Endothelial cell (in vitro differentiated cells): ENCODE measurements at regions not wholly inside any gene's neighbourhood (a gene's known extent, or its start where the extent isn't known, plus 50 kb on each side); places are given as distances from the start of the nearest gene placed in this dataset.
"Not testable (repeated sequence)": the region's sequence is repeated elsewhere in the genome, so short reads cannot be mapped to it uniquely, and the experiment has no call there.

Source experiments
- DNase-seq: peaks from one replicate; pipeline ENCODE4 v3.0.0; 2021; ENCODE audit warnings: low spot score
- H3K27ac Mint-ChIP-seq: one replicate; pipeline ENCODE4 v1.8.0; 2021; ENCODE audit warnings: mixed read lengths, inconsistent platforms; ENCODE audit not compliant: unreplicated experiment
- H3K27me3 Mint-ChIP-seq: one replicate; pipeline ENCODE4 v1.8.0; 2021; ENCODE audit warnings: mild to moderate bottlenecking, moderate library complexity, mixed read lengths, inconsistent platforms; ENCODE audit not compliant: unreplicated experiment
- H3K36me3 Mint-ChIP-seq: one replicate; pipeline ENCODE4 v1.8.0; 2021; ENCODE audit warnings: mild to moderate bottlenecking, low read depth, mixed read lengths, inconsistent platforms; ENCODE audit not compliant: unreplicated experiment
- H3K4me1 Mint-ChIP-seq: one replicate; pipeline ENCODE4 v1.8.0; 2021; ENCODE audit warnings: mild to moderate bottlenecking, mixed read lengths, inconsistent platforms; ENCODE audit not compliant: unreplicated experiment
- H3K4me3 Mint-ChIP-seq: one replicate; pipeline ENCODE4 v1.8.0; 2021; ENCODE audit warnings: mild to moderate bottlenecking, mixed read lengths, inconsistent platforms; ENCODE audit not compliant: unreplicated experiment
- H3K9me3 Mint-ChIP-seq: one replicate; pipeline ENCODE4 v1.8.0; 2021; ENCODE audit warnings: mixed read lengths, inconsistent platforms; ENCODE audit not compliant: unreplicated experiment
- TF ChIP-seq, protein P1 (sequence below): fragments of 200-600 bp; sonication (generic); IDR thresholded peaks from one replicate; pipeline ENCODE4 v1.5.0; 2021; ENCODE audit warnings: antibody characterized with exemption; ENCODE audit not compliant: unreplicated experiment

DNA sequence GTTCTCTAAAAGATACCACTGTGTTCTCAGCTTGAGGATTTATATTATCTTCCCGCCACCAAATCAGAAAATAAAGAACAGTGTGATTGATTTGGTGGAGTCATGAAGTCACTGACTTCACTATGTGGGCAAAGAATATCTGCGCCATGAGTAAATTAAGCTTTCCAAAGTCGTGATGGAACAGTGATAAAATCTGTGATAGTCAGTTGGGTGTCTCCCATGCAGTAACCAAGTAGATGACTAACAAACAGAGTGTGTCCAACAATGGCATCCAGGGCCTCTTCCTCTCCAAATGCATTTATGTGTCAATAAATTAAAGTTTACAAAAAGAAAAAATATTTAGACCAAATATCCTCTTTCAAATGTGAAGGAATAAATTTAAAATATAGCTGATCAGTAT, 87.0 kb upstream of the DST start:
- no peak for DNase-seq
- TF ChIP-seq, protein P1, sequence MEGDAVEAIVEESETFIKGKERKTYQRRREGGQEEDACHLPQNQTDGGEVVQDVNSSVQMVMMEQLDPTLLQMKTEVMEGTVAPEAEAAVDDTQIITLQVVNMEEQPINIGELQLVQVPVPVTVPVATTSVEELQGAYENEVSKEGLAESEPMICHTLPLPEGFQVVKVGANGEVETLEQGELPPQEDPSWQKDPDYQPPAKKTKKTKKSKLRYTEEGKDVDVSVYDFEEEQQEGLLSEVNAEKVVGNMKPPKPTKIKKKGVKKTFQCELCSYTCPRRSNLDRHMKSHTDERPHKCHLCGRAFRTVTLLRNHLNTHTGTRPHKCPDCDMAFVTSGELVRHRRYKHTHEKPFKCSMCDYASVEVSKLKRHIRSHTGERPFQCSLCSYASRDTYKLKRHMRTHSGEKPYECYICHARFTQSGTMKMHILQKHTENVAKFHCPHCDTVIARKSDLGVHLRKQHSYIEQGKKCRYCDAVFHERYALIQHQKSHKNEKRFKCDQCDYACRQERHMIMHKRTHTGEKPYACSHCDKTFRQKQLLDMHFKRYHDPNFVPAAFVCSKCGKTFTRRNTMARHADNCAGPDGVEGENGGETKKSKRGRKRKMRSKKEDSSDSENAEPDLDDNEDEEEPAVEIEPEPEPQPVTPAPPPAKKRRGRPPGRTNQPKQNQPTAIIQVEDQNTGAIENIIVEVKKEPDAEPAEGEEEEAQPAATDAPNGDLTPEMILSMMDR, result no peak
- Mint-ChIP-seq H3K4me1 (peaks cover 25% of the 10 kb centered on the region), H3K36me3 (peaks cover 6% of the 10 kb centered on the region), H3K4me3 (no peak overlapping the region), H3K9me3 (no peaks in the 10 kb centered on the region), H3K27ac (no peak overlapping the region), H3K27me3 (peaks cover 3% of the 10 kb centered on the region)

DNA sequence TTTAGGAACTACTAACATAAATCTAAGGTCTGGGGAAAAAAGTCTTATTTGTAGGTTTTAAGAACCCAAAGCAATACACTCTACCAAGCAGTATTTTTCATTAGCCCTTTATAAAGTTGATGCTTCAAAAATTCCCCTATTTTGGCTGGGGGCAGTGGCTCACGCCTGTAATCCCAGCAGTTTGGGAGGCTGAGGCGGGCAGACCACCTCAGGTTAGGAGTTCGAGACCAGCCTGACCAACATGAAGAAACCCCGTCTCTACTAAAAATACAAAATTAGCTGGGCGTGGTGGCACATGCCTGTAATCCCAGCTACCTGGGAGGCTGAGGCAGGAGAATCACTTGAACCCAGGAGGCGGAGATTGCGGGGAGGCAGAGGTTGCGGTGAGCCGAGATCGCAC, 86.5 kb upstream of the DST start:
- not testable (repeated sequence) for H3K36me3 Mint-ChIP-seq, H3K27me3 Mint-ChIP-seq, H3K27ac Mint-ChIP-seq, DNase-seq, H3K4me3 Mint-ChIP-seq, H3K9me3 Mint-ChIP-seq
- H3K4me1 Mint-ChIP-seq, result peaks cover 25% of the 10 kb centered on the region

DNA sequence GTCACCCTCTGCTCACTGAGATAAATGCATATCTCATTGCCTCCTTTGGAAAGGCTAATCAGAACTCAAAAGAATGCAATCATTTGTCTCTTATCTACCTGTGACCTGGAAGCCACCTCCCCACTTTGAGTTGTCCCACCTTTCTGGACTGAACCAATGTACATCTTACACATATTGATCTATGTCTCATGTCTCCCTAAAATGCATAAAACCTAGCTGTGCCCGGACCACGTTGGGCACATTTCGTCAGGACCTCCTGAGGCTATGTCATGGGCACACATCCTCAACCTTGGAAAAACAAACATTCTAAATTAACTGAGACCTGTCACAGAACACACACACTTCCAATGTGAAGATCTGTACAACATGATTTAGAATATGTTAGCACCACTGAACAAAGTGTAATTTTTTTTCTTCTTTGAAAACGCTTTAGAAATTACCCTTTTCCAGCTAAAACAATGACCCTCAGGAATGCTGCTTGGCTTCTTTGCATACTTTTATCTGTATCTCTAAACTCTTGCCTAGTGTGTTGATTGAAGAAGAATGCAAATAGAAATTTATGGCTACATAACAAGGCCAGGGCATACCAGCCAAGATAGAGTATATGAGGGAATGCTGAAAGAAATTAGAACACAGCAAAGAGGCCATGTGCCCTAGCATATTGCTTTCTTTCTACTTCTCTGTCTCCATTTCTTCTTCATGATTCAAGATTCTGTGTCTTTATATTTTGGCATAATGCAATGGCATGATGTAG, 84.6 kb upstream of the DST start:
- Mint-ChIP-seq H3K4me3 (no peak overlapping the region), H3K4me1 (peaks cover 21% of the 10 kb centered on the region), H3K27me3 (no peaks in the 10 kb centered on the region), H3K36me3 (peaks cover 3% of the 10 kb centered on the region), H3K9me3 (no peaks in the 10 kb centered on the region), H3K27ac (no peak overlapping the region)
- DNase-seq, result no peak
- TF ChIP-seq, protein P1, result no peak

DNA sequence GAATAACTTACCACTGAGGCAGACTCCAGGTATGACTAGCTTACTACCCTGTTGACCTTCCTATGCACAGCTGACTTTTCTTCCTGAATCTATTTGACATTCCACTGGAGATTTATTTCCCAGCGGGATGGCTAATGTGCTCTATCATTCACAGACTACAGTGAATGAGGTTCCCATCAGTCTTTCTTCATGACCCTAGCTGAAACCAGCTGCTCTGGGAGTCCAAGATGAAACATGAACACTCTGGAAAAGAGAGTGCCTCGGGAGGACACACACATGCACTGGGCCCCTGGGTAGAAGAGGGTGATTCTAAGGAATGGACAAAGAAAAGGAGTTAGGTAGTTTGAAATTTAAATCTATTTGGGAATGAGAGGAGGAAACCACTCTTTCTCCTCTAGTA, 82.6 kb upstream of the DST start:
- Mint-ChIP-seq H3K4me3 (no peak overlapping the region), H3K9me3 (no peaks in the 10 kb centered on the region), H3K27ac (no peak overlapping the region), H3K4me1 (peaks cover 22% of the 10 kb centered on the region), H3K36me3 (peaks cover 11% of the 10 kb centered on the region), H3K27me3 (no peaks in the 10 kb centered on the region)
- TF ChIP-seq, protein P1, result no peak
- DNase-seq, result no peak

DNA sequence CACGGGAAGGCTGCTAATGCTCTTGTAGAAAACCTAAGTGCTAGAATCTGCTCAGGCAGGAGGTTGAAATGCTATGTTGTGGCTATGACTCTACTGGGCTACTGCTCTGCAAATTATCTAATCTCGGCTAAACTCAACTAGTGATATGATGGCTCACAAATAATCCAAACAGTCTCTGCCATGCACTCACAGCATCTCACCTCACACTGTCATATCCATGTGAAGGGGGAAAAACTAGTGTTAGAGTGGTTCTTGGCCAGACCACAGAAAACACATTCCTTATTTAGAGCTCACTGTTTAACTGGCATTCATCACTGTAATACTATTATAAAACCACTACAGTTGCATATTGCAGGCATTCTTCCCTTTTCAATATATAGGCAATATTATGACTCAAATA, 81.8 kb upstream of the DST start:
- no peak overlapping the region for H3K27ac Mint-ChIP-seq
- TF ChIP-seq, protein P1, result no peak
- peaks cover 27% of the 10 kb centered on the region for H3K4me1 Mint-ChIP-seq
- DNase-seq, result no peak
- H3K27me3 Mint-ChIP-seq, result peaks cover 2% of the 10 kb centered on the region
- H3K4me3 Mint-ChIP-seq, result no peak overlapping the region
- H3K9me3 Mint-ChIP-seq, result no peaks in the 10 kb centered on the region
- peaks cover 11% of the 10 kb centered on the region for H3K36me3 Mint-ChIP-seq
